ENCODE measurements at regions not wholly inside any gene's neighbourhood (a gene's known extent, or its start where the extent isn't known, plus 50 kb on each side); places are given as distances from the start of the nearest gene placed in this dataset.
"Not testable (repeated sequence)": the region's sequence is repeated elsewhere in the genome, so short reads cannot be mapped to it uniquely, and the experiment has no call there.

DNA sequence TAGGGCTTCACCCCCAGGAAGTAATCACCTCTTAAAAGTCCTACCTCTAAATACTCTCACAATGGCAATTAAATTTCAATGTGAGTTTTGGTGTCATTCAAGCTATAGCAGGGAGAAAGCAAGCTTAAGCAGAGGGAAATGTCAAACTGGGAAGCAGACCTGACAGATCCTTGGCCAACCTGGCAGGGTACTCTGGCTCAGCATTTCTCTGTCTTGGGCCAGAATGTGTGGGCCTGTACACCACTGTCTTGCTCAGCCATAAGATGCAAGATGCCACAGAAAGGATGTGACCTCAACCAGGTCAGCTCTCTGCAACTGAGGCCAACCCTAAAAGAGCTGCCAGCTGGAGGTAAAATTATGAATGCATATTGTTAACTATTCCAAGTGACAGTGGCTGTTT lies 130.6 kb upstream of the CMC1 start:
- no peak for DNase-seq

DNA sequence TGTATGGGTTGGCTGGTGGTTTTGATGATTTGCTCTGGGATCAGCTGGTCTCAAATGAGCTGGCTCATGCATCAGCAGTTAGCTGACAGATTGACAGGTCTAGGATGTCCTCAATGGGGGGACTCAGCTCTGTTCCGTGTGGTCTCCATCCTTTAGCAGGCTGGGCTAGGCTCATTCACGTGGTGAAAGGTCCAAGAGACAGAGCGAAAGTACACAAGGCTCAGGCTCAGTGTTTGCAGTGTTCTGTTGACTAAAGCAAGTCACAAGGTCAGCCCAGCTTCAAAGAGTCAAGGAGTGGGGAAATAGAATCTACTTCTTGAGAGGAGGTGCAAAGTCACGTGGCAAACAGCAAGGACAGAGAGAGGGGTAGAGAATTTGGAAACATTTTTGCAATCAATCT lies 126.5 kb upstream of the CMC1 start:
- DNase-seq: no peak

DNA sequence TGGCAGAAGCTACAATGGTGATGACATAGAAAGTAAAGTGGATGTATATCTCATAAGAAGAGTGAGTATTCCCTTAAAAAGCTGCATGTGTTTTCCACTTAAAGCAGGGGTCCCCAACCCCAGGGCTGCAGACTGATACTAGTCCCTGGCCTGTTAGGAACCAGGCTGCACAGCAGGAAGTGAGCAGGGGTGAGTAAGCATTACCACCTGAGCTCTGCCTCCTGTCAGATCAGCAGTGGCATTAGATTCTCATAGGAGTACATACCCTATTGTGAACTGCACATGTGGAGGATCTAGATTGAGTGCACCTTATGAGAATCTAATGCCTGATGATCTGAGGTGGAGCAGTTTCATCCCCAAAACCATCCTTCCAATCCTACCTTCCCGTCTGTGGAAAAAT lies 126.1 kb upstream of the CMC1 start:
- DNase-seq: no peak

DNA sequence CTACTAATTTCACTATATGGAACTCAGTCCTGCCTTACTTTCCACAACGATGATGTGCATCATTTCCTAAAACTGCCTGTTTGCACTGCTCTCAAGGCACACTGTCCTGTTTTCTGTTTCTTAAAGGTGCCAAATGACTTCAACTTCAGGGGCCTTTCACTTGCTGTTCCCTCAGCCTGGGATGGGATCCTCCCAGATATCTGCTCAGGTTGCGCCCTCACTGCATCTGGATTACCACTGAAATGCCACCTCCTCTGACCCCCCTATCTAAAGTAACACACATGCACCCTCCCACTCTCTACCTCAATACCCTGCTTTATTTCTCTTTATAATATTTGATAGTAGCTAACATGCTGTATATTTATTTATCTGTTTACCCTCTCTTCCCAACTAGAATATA lies 123.8 kb upstream of the CMC1 start:
- DNase-seq: no peak

DNA sequence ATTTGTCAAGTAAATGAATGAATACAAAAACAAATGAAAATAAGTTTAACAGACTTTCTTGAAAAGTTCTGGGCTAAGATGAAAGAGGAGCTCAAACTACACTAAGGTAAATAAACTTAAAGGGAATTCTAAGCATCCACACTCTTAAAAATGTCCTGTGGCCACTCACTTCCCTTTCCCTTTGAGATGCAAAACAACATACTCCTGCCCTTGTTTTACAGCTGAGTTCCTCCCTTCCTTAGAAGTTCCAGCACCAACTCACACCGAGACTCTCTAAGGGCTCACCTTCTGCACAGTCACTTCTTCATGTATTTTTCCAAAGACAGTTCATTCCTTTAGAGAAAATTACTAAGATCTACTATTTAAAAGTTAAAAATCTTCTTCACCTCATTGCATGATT lies 123.3 kb upstream of the CMC1 start:
- no peak for DNase-seq

DNA sequence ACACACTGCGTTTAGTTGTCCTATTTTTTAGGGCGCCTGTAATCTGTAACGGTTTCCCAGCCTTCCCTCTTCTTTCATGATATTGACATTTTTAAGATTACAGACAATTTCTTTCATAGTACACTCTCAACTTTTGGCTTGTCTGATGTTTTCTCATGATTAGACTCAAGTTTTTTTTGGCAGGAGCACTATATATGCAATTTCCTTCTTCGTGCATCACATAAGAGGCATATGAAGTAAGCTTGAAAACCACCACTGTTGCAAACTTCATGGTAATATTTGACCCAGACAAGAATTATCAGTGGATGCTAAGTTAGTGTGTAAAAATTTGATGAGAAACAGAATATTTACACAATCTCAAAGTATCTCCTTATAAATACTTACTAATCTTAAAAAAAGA lies 119.2 kb upstream of the CMC1 start:
- no peak for DNase-seq

DNA sequence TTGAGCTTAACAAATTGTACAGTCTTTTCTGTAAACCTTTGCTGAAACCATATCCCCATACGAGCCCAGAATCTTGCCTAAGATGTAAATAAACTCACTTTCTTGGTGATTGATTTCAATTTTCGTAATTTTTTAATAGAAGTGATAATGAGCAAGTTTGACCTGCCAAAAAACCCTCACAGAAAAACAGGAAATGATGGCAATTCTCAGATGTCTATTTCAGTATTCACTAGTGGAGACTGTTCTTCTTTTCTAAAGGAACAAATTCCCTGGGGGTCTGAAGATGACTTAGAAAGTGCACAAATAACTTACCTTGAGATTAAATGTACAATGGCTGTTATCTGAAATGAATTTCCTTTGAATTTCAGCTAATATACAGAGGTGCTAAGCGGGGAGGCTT lies 116.5 kb upstream of the CMC1 start:
- no peak for DNase-seq

DNA sequence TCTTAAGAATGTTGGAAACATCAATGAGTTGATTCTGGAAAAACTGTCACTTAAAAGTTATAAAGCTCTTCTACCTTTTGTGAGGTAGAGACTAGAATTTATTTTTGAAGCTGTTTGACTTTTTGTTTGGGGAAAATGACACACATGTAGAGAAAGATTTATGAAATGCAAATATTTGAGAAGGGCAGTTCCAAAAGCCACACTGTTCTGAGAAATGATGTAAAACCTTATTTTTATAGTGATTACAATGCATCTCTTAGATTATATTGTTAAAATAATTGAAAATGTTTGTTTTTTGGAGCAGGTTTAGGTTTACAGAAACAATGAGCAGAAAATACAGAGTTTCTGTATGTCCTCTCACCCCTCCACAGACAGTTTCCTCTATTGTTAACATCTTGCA lies 116.1 kb upstream of the CMC1 start:
- DNase-seq: no peak

DNA sequence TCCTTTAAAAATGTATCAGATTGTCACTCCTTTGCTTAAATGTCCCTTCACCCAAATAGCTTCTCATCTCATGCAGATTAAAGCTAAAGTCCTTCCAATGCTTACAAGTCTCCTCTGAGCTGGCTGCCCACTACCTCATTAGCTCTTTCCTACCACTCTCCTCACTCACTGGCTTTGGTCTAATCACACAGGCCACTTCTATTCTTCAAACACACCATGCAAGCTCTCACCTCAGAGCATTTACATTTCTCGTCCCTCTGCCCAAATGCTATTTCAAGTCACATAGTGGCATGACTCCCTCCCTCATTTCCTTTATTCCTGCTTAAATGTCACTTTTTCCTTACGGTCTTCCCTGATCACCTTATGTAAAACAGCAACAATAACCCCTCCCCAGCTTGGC lies 110.6 kb upstream of the CMC1 start:
- DNase-seq: no peak

DNA sequence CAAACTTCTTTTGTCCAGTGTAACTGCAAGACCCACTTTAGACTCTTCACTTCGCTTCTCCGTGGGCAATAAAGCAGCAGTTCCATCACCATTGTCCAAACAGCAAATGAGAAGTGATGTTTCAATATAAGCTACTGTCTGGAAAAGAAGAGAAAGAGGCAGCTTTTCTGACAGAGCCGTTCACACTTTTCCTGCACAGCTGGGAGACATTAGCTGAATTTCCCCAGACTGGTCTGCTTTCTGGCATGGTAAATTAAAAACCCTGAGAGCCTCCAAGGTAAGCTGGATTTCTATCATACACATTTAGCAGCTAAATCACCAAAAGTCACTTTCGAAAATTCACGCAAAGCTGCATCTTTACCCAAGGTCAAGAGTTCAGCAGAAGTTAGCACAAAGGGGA lies 108.5 kb upstream of the CMC1 start:
- no peak for DNase-seq

DNA sequence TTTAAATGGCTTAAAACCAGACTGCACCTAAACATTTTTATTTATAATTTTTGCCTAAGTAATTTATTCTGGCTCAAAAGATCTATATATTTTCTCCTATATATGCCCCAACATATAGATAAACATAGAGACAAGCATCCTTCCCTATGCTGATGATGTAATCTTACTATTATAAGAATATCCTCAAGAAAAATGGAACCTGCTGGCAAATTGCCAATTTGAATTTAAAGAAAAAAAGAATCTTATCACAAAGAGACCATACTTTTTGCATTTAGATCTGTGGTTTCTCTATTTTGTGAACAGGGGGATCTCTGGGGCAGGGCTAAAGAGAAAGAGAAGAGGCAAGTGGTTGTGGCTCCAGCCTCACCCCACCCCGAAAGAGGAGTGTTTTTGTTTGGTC lies 107.2 kb upstream of the CMC1 start:
- DNase-seq: no peak

DNA sequence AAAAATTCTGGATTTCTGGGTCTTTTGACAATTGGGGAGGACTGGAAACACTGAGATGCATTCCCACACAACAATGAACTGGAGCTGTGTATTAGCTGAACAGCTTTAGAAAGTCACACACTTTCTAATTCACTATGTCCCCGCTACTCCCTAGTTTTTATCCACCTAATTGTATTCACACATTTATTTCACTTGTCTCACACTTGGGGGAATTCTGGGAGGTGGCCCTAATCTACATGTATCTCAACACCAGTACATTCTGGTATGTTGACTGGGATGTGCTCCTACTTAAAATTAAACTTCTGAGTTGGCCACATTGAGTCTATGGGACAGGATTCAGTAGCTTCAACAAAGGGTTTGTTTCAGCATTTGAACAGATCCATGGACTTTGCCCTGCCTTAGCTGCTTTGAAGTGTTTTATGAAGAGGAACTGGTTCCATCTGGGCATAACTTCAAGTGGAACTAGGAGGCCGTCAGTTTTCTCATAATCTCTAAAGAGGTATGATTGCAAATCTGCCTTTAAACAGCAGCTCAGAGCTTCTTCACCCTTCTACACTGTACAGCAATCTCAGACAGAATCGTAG lies 106.5 kb upstream of the CMC1 start:
- no peak for DNase-seq

DNA sequence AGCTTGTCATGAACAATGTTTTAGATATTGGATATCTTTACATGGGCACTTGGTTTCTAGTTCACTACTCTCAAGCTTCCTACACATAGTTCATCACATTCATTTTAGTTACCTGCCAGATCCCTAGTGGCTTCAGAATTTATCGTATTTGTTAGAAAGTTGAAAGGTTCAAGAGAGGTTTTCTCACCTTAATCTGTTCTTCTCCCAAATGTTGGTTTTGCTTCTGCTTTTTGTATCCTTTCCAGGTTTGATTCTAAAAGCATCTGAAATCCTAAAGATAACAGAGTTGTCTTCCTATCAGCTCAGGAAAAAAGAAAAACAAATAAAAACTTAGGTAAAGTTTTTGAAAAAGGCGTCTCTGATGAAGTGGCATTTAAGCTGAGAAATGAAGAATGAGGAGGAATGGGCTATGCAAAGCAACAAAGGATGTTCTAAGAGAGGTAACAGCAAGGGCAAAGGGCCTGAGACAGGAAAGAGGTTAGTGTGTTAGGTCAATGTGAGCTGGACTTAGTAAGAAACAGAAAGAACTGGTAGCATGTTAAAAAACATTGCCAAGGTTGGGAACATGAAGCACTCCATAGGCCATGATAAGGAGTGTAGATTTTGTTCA lies 104.7 kb upstream of the CMC1 start:
- no peak for DNase-seq

DNA sequence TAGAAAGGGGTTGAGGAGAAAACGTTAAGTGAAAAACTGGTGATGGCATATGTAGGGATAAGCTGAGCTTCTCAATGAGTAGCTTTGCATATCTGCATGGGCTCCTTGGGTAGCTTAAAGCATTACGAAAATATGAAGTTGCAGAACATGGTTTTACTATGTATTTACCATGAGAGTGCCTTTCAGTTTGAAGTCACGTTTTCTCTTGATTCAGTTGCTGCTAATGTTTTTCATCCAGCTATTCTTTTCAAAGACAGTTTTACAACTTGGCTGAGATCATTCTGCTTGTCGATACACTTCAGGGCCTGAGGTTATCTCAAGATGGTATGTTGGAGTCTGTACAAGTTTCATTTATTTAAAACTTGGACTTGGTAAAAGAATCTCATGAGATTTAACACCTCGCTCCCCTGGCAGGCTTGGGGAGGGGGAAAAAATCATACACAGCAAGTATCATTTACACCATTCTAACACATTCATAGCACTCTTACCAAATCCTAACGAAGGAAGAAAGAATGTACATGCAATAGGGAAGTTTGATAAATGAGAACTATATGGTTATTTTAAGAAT lies 103.3 kb upstream of the CMC1 start:
- no peak for DNase-seq

DNA sequence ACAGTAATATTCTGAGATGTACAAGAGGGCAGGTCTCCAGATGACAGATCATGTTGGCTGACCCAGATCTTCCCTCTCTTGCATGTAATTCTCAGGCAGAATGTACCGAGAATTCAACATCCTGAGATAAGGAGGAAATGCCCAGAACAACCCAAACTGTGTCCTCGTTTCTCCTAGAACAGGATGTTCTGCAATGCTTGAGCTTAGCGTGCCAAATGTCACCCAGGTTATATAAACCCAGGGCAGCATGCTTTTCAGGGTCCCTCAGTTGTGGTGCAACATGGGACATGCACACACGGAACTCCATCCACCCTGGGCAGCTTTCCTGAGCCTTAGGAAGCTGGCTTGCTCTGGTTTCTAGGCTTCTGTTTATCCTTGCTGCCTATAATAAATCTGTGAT lies 102.1 kb upstream of the CMC1 start:
- no peak for DNase-seq

DNA sequence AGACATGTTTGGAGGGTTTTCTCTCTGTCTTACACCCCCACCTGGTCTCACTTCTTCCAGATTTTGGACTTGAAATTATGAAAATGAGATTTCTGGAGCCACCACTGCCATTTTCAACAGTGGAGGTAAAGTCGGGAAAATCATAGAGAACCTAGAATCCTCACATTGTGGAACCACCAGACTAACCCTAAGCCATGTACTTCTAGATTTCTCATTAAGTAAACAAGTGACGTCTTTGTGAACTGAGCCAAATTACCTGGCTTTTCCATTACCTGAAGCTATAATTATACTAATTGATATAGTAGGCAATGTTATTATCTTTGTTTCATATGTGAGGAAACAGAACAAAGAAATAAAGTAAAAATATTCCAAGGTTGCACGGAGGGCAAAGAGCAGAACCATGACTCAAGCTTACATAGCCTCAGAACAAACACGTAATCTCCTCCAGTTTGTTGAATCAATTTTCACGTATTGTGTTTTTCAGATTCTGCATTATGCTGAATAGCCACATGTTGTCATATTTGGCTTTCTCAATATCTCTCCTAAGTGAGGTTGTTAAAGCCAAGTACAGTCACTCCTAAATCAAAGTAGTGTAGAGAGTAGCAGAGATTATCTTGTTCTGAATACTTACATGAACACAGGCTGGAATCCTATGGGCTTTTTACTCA lies 101.3 kb upstream of the CMC1 start:
- DNase-seq: no peak

DNA sequence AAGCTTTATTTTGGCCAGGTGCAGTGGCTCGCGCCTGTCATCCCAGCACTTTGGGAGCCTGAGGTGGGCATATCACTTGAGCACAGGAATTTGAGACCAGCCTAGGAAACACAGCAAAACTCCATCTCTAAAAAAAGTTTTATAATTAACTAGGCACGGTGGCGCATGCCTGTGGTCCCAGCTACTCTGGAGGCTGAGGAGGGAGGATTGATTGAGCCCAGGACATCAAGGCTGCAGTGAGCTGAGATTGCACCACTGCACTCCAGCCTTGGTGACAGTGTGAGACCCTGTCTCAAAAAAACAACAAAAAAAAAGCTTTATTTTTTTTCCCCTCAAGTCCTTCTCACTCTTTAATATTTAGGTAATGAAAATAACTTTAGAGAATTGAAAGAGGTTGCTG lies 100.8 kb upstream of the CMC1 start:
- no peak for DNase-seq

DNA sequence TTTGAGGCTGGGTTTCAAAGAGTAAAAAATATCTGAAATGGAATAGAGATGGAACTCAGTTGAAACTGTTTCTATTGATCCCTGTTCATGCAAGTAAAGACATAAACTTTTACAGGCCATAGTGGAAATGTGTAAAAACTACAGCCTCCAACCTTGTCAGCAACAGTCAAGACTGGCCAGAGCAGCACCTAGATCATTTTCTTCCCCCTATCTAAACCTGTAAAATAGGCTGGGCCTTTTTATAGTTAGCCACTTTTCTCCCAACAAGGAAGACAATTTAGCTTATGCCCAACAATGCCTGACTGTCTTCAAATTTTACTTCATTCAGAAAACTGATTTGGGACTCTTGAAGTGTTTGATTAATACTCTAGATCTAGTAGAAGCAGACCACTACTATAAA lies 91.5 kb upstream of the CMC1 start:
- no peak for DNase-seq

DNA sequence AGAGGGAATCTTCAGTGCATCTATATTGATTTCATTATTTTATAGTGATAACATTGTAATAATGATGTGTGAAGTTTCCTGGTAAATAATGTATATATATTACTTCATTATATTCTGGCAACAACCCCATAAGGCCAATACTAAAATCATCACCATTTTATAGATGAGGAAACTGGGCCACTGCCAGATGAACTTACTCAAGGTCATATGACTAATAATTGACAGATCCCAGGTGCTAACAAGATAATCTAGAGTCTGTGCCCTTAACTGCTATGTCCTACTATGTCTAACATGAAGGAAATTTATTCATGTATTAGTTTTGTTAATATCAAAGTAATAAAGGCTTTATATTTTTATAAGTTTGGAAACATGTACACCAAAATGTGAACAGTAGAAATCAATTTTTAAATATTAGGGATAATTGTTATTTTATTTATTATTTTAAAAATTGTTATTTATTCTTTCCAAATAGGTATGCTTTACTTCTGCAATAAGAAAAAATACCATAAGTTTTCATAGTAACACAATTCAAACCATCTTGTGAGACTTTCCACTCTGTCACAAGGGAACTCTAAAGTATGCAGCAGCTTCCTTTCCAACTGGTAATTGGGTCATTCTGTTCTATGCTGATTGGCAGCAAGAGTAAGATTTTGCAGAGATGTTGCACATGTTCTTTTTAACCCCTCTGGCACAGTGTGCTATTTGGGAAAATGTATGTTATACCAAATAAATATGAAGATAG lies 90.8 kb upstream of the CMC1 start:
- no peak for DNase-seq

DNA sequence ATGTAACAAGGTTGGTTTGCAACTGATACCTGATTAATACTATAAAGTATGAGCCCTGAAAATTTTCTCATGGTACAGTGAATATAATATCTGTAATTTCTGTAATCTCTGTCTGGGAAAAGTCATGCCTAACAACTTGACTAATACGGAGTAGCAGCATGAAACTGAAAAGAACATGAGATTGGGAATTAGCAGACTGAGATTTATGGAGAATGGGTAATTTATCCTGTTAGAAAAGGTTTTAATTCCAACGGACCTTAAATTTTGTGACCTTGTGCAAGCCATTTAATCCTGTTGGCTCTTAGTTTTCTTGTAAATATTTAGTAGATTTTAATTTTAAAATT lies 90.2 kb upstream of the CMC1 start:
- no peak for DNase-seq

DNA sequence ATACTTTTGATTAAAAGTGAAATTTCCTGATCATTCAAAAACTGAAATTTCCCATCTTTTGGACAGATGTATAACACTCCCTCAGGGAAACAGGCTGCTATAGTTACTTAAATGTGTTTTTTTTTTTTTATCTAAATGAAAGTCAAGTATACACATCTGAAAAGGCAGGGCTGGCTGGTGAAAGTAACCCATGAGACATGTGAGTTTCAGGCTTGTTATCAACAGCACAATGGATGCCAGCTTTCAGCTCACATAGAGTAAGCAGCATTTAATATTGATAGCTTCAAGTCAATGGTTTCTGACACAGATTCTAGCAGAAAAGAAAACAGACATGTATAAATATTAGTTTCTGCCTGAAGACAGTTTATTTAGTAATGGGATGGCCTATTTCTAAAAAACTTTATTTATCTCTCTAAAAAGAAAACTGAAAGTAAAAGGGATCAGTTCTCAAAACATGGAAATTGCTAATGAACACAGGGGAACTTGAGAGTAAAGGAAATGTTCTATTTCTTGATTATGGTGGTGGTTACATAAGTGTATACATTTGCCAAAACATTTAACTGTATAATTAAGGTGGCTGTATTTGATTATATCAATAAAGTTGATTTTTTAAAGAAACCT lies 89.7 kb upstream of the CMC1 start:
- DNase-seq: no peak

DNA sequence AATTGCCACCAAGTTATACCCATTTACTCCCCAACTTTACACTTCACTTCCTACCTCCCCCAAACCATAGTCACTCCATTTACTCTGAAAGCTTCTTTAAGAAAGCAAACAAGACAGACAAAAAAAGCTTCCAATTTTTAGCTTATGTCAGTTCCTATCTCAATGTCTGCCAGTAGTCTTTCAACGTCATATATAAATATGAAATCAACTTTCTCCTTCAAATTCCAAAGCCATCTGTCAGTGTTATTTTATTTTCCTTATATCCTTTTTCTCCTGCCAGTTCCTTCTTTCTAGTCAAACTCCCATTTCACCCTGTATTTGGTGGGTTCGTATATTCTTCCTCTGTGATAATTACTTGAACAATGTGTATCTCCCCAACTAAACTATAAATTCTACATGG lies 85.8 kb upstream of the CMC1 start:
- DNase-seq: no peak

DNA sequence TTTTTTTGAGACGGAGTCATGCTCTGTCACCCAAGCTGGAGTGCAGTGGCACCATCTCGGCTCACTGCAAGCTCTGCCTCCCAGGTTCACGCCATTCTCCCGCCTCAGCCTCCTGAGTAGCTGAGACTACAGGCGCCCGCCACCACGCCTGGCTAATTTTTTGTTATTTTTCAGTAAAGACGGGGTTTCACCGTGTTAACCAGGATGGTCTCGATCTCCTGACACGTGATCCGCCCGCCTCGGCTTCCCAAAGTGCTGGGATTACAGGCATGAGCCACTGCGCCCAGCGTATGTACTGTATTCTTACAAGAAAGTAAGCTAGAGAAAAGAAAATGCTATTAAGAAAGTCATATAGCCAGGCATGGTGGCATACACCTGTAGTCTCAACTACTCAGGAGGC lies 84.8 kb upstream of the CMC1 start:
- DNase-seq: not testable (repeated sequence)

DNA sequence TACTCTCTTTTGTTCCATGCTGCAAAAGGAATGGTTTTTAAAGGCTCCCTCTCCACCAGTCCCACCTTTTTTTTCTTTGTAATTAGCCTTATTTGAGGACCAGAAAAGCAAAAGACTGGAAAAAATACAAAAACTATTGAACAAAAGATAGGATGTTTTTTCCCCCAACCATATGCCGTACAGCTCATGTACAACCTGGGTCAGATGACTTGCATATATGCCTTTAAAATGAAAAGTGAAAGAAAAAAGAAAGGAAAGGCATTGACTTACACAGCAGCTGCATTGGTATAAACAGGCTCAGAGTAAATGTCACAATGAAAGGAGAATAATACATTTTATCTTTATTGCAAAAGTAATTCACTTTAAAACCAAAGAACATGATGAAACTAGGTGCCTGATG lies 69.5 kb upstream of the CMC1 start:
- DNase-seq: no peak
